ENCODE measurements at regions not wholly inside any gene's neighbourhood (a gene's known extent, or its start where the extent isn't known, plus 50 kb on each side); places are given as distances from the start of the nearest gene placed in this dataset.

- TF ChIP-seq RAD21 (CRISPR knock-in tag; conservative IDR thresholded peaks at IDR 0.05 in 1 of 2, IDR thresholded peaks at IDR 0.05 in 1 of 2): peak; percentile 44 to 66
- TF ChIP-seq ESRRA (IDR thresholded peaks at IDR 0.05; ENCODE audit: borderline replicate concordance, low read depth): no peak
- peak; percentile 49; the same call in 1 of the 2 replicates for TF ChIP-seq SMC3 (conservative IDR thresholded peaks at IDR 0.05; ENCODE audit: insufficient read depth, low read depth, low read length)
- no peak for TF ChIP-seq ZC3H8 (IDR thresholded peaks at IDR 0.05)
- no peak for TF ChIP-seq TAF9B (IDR thresholded peaks at IDR 0.05; ENCODE audit: partially characterized antibody)
- TF ChIP-seq CREM (IDR thresholded peaks at IDR 0.05; ENCODE audit: low read depth): peak; percentile 48; the same call in 1 of the 2 replicates
- peak; percentile 28; the same call in 1 of the 2 replicates for TF ChIP-seq DEAF1 (CRISPR knock-in tag; IDR thresholded peaks at IDR 0.05)
- TF ChIP-seq RFX5 (IDR thresholded peaks at IDR 0.05; ENCODE audit: low read depth, low read length): no peak
- TF ChIP-seq RBM25 (IDR thresholded peaks at IDR 0.05; ENCODE audit: low read depth, low read length, severe bottlenecking): no peak
- TF ChIP-seq JUND (IDR thresholded peaks at IDR 0.05; ENCODE audit: borderline replicate concordance, low read depth, low read length): 0 out of 2 replicates have a peak, but pooled peaks have one; percentile 29
- no peak for TF ChIP-seq JUND (tag; IDR thresholded peaks at IDR 0.05; ENCODE audit: borderline replicate concordance, low read depth, low read length)
- 0 out of 2 replicates have a peak, but pooled peaks have one; percentile 41 for TF ChIP-seq XRCC5 (IDR thresholded peaks at IDR 0.05; ENCODE audit: low read depth, low read length)
- TF ChIP-seq BCL6 (CRISPR knock-in tag; IDR thresholded peaks at IDR 0.05): no peak
- TF ChIP-seq ZNF561 (CRISPR knock-in tag; conservative IDR thresholded peaks at IDR 0.05): no peak
- TF ChIP-seq ZNF655 (CRISPR knock-in tag; IDR thresholded peaks at IDR 0.05): no peak
Observed at GRCh38 chr12:27383429-27384260, 51.0 kb downstream of the BMAL2 start (continued).
